Uterus (tissue), 3 donors: ENCODE measurements at regions not wholly inside any gene's neighbourhood (a gene's known extent, or its start where the extent isn't known, plus 50 kb on each side); places are given as distances from the start of the nearest gene placed in this dataset.

ENCODE experiments used
- DNase-seq, 2 donors: peaks; one replicate each; pipeline ENCODE4 v3.0.0-alpha.2; 2019 to 2020
- H3K27ac ChIP-seq, 2 donors: fragments of 200-600 bp; sonication (generic); 1 replicate in 1 of 2; 2 replicates in 1 of 2; pipeline ENCODE4 v1.5.1; 2016 to 2018
- H3K27me3 ChIP-seq, 2 donors: fragments of 200-600 bp; sonication (generic); one replicate each; pipeline ENCODE4 v1.5.1; 2018 to 2019; ENCODE audit warnings: control low read depth in 1 of 2
- H3K36me3 ChIP-seq, 2 donors: fragments of 200-600 bp; sonication (generic); one replicate each; pipeline ENCODE4 v1.5.1; 2019; ENCODE audit warnings: control low read depth in 1 of 2
- H3K4me1 ChIP-seq, 2 donors: fragments of 200-600 bp; sonication (generic); one replicate each; pipeline ENCODE4 v1.5.1; 2018 to 2019; ENCODE audit warnings: control low read depth in 1 of 2
- H3K4me3 ChIP-seq, 2 donors: fragments of 200-600 bp; sonication (generic); 1 replicate in 1 of 2; 2 replicates in 1 of 2; pipeline ENCODE4 v1.5.1; 2018 to 2019; ENCODE audit warnings: mild to moderate bottlenecking in 1 of 2
- H3K9me3 ChIP-seq, 2 donors: fragments of 200-600 bp; sonication (generic); one replicate each; pipeline ENCODE4 v1.5.1; 2019; ENCODE audit warnings: control low read depth in 1 of 2
- CTCF ChIP-seq, 4 experiments: fragments of 200-600 bp in 2 of 4; fragments of 450-650 bp in 2 of 4; sonication (generic) in 2 of 4; IDR thresholded peaks; one replicate each; pipeline ENCODE4 v1.5.1; 2016 to 2019; ENCODE audit warnings: antibody characterized with exemption in 4 of 4, mild to moderate bottlenecking in 2 of 4, moderate library complexity in 1 of 4
- POLR2A ChIP-seq, 2 donors: fragments of 450-650 bp; IDR thresholded peaks; one replicate each; pipeline ENCODE4 v1.6.1; 2016; ENCODE audit warnings: antibody characterized with exemption in 2 of 2, mild to moderate bottlenecking in 1 of 2, moderate library complexity in 1 of 2
- intact Hi-C: fragments of 100-400 bp; cut with DNase I; formaldehyde crosslinking; loops from one replicate; pipeline ENCODE4 v1.15.1; 2023; ENCODE audit warnings: low total_unique reads
- donor health status: DM: yes; HTN: yes; CAD: no.

GRCh38 chr11:80694385-80694784 lies 1253.6 kb upstream of the TENM4 start:
- Histone ChIP-seq H3K36me3 (no peaks in the 10 kb centered on the region), H3K27me3 (no peaks in the 10 kb centered on the region), H3K9me3 (no peaks in the 10 kb centered on the region), H3K27ac (no peak overlapping the region), H3K4me1 (no peaks in the 10 kb centered on the region), H3K4me3 (no peak overlapping the region)
- intact Hi-C loops: no loop called here
- no peak for TF ChIP-seq CTCF (IDR thresholded peaks at IDR 0.05)
- TF ChIP-seq POLR2A (IDR thresholded peaks at IDR 0.05): no peak
- no peak for DNase-seq

GRCh38 chr11:80687941-80688340 lies 1247.1 kb upstream of the TENM4 start:
- no peaks in the 10 kb centered on the region for H3K4me1 ChIP-seq
- DNase-seq: no peak
- no peaks in the 10 kb centered on the region for H3K36me3 ChIP-seq
- no peak overlapping the region for H3K27ac ChIP-seq
- TF ChIP-seq CTCF (IDR thresholded peaks at IDR 0.05) (no peak), POLR2A (IDR thresholded peaks at IDR 0.05) (no peak)
- no peaks in the 10 kb centered on the region for H3K27me3 ChIP-seq
- H3K4me3 ChIP-seq: no peak overlapping the region
- intact Hi-C loops: no loop called here
- no peaks in the 10 kb centered on the region for H3K9me3 ChIP-seq

- no peak for TF ChIP-seq CTCF (IDR thresholded peaks at IDR 0.05)
- TF ChIP-seq POLR2A (IDR thresholded peaks at IDR 0.05): no peak
- intact Hi-C loops: no loop called here
Measured at GRCh38 chr11:80686889-80687288, 1246.1 kb upstream of the TENM4 start.

GRCh38 chr11:80673566-80673965 lies 1232.7 kb upstream of the TENM4 start:
- no peaks in the 10 kb centered on the region for H3K27me3 ChIP-seq
- no peak overlapping the region for H3K4me3 ChIP-seq
- no peaks in the 10 kb centered on the region for H3K4me1 ChIP-seq
- H3K27ac ChIP-seq: no peak overlapping the region
- no peak for DNase-seq
- H3K36me3 ChIP-seq: no peaks in the 10 kb centered on the region
- H3K9me3 ChIP-seq: no peaks in the 10 kb centered on the region
- TF ChIP-seq CTCF (IDR thresholded peaks at IDR 0.05) (no peak), POLR2A (IDR thresholded peaks at IDR 0.05) (no peak)
- intact Hi-C loops: no loop called here

More at GRCh38 chr11:80686889-80687288, 1246.1 kb upstream of the TENM4 start:
- Histone ChIP-seq H3K27me3 (no peaks in the 10 kb centered on the region), H3K27ac (no peak overlapping the region), H3K4me1 (no peaks in the 10 kb centered on the region), H3K36me3 (no peaks in the 10 kb centered on the region), H3K9me3 (no peaks in the 10 kb centered on the region), H3K4me3 (no peak overlapping the region)
- no peak for DNase-seq

GRCh38 chr11:80669620-80670019 lies 1228.8 kb upstream of the TENM4 start:
- TF ChIP-seq CTCF (IDR thresholded peaks at IDR 0.05): no peak
- TF ChIP-seq POLR2A (IDR thresholded peaks at IDR 0.05): no peak
- no peak overlapping the region for H3K27ac ChIP-seq
- no peak overlapping the region for H3K4me3 ChIP-seq
- no peaks in the 10 kb centered on the region for H3K27me3 ChIP-seq
- no peaks in the 10 kb centered on the region for H3K4me1 ChIP-seq
- H3K36me3 ChIP-seq: no peaks in the 10 kb centered on the region
- no peak for DNase-seq
- intact Hi-C loops: no loop called here
- H3K9me3 ChIP-seq: no peaks in the 10 kb centered on the region
